Immature natural killer cell (primary cell): ENCODE measurements at regions not wholly inside any gene's neighbourhood (a gene's known extent, or its start where the extent isn't known, plus 50 kb on each side); places are given as distances from the start of the nearest gene placed in this dataset.
A peak's percentile ranks its signal among the peaks of the same experiment; 100 is the strongest.

Experiments used
- DNase-seq, 3 donors: peaks; one replicate each; pipeline ENCODE4 v3.0.0; 2022; ENCODE audit warnings: mixed read lengths in 1 of 3
- H3K27ac Mint-ChIP-seq, 6 donors: one replicate each; pipeline ENCODE4 v1.8.0; 2020; ENCODE audit warnings: mixed read lengths in 6 of 6, mild to moderate bottlenecking in 5 of 6, inconsistent platforms in 4 of 6, moderate library complexity in 3 of 6
- H3K27me3 Mint-ChIP-seq, 3 donors: one replicate each; pipeline ENCODE4 v1.8.0; 2020 to 2021; ENCODE audit warnings: low read depth in 3 of 3, mild to moderate bottlenecking in 3 of 3, mixed read lengths in 3 of 3, moderate library complexity in 3 of 3, inconsistent platforms in 1 of 3
- H3K36me3 Mint-ChIP-seq, 3 donors: one replicate each; pipeline ENCODE4 v1.8.0; 2020; ENCODE audit warnings: mixed read lengths in 3 of 3, inconsistent platforms in 2 of 3, mild to moderate bottlenecking in 2 of 3
- H3K4me1 Mint-ChIP-seq, 2 donors: one replicate each; pipeline ENCODE4 v1.8.0; 2020; ENCODE audit warnings: inconsistent platforms in 2 of 2, mild to moderate bottlenecking in 2 of 2, mixed read lengths in 2 of 2, moderate library complexity in 1 of 2
- H3K4me3 Mint-ChIP-seq, 5 donors: one replicate each; pipeline ENCODE4 v1.8.0; 2020; ENCODE audit warnings: mild to moderate bottlenecking in 5 of 5, mixed read lengths in 5 of 5, inconsistent platforms in 3 of 5, moderate library complexity in 3 of 5
- H3K9me3 Mint-ChIP-seq, 6 donors: one replicate each; pipeline ENCODE4 v1.8.0; 2020; ENCODE audit warnings: mild to moderate bottlenecking in 6 of 6, mixed read lengths in 6 of 6, inconsistent platforms in 4 of 6, moderate library complexity in 3 of 6

DNA sequence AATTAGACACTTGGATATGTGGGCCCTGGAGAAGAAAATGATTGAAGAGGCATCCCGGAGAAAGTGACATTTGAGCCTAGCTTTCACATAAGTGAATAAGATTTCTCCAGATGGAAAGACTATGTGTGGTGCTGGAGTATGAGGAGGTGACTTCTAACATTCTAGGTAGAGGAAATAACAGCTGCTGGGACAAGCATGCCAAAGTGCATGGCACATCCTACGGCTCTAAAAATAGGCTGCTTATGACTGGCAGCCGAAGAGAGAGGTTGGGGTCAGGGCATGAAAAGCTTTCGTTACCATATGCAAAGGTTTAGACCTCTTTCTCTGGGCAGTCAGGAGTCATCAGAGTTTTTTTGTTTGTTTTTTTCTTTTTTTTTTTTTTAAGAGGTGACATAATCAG lies 142.0 kb downstream of the SOX3 start:
- Mint-ChIP-seq H3K27ac (no peak overlapping the region), H3K4me3 (no peak overlapping the region), H3K9me3 (peaks cover 0 to 2% (median 0%) of the 10 kb centered on the region in 6 donors), H3K4me1 (no peaks in the 10 kb centered on the region), H3K27me3 (peaks cover 0 to 3% (median 2%) of the 10 kb centered on the region in 3 donors), H3K36me3 (no peaks in the 10 kb centered on the region)
- DNase-seq, result no peak

DNA sequence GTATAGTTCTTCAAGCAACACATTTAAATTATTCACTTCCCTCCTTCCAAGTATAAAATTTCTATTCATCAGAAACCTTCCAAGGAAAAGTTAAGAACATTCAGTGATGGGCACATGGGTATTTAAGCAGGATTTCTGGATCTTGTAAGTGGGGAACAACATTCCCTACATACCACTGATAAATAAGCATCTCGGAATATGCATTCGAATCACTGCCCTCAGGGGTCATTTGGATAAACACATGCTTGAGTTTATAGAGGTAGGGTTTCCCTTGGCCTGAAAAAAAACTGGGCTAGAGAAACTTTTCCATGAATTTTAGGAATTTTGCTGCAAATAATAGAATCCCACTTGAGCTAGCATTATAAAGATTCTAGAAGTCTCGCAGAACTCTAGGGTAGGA lies 143.9 kb downstream of the SOX3 start:
- Mint-ChIP-seq H3K27ac (no peak overlapping the region), H3K9me3 (peaks cover 0 to 4% (median 0%) of the 10 kb centered on the region in 6 donors), H3K4me3 (no peak overlapping the region), H3K4me1 (no peaks in the 10 kb centered on the region), H3K36me3 (no peaks in the 10 kb centered on the region), H3K27me3 (peaks cover 0 to 3% (median 2%) of the 10 kb centered on the region in 3 donors)
- DNase-seq, result no peak

DNA sequence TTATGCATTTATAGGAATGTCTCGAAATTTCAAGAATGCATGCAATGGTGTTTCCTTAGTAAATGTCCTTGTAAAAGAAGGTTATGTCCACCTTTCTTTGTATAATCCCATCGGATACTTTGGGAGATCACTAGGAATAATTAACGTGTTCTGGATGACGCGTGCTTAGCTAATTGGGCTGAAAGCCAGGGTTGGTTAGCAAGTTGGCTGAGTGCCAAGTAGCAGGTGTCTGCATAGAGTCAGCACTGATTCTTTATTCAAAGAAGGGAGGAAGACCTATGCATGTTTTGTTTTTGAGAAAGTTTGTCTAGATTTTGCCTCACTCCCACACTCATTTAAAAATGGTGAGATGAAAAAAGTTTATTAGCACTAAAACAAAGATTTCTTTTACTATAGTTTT lies 144.6 kb downstream of the SOX3 start:
- no peak for DNase-seq
- Mint-ChIP-seq H3K9me3 (peaks cover 0 to 4% (median 0%) of the 10 kb centered on the region in 6 donors), H3K27me3 (peaks cover 0 to 3% (median 2%) of the 10 kb centered on the region in 3 donors)

DNA sequence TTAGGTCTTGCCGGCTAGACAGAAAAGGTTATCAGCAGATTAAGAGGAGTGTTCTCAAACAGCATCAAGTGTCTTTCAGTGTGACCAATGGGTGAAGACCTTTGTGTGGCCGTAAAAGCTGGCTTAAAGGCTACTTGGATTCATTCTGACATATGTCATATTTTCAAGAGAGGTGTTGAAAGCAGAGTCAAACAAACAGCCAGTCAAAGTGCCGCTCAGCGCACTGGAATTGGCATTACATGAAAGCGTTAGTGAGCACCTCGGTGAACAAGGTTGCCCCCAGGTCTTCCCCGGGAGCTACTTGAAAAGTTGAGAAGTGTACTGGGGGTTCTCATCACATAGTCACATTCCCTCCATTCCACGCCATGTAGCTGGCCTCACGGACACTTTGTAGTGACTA lies 148.9 kb downstream of the SOX3 start:
- Mint-ChIP-seq H3K4me1 (no peaks in the 10 kb centered on the region), H3K27me3 (no peaks in the 10 kb centered on the region), H3K27ac (no peak overlapping the region), H3K4me3 (no peak overlapping the region), H3K36me3 (no peaks in the 10 kb centered on the region), H3K9me3 (peaks cover 0 to 4% (median 0%) of the 10 kb centered on the region in 6 donors)
- DNase-seq, result no peak

More for the DNA sequence above, 144.6 kb downstream of the SOX3 start:
- Mint-ChIP-seq H3K36me3 (no peaks in the 10 kb centered on the region), H3K4me1 (no peaks in the 10 kb centered on the region), H3K4me3 (no peak overlapping the region), H3K27ac (no peak overlapping the region)

DNA sequence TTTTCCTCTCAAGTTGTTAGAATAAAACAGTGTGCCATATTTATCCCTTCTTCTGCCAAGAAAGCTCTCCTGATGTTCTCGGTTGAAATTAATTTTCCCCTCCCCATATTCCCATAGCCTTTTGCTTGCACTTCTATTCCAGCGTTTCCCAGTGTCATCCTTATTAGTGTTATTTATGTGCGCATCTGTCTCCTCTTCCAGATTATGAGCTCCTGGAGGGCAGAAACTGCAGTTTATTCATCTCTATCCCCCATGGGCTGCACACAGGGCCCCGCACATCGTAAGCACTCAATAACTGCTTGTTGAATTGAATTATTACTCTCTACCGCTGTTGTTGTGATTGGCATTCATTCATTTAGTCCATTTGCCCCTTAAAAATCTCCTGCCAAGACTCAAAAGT lies 149.4 kb downstream of the SOX3 start:
- no peaks in the 10 kb centered on the region for H3K36me3 Mint-ChIP-seq
- no peak overlapping the region for H3K4me3 Mint-ChIP-seq
- H3K4me1 Mint-ChIP-seq, result no peaks in the 10 kb centered on the region
- H3K27me3 Mint-ChIP-seq, result no peaks in the 10 kb centered on the region
- H3K27ac Mint-ChIP-seq, result no peak overlapping the region
- peaks cover 0 to 4% (median 0%) of the 10 kb centered on the region in 6 donors for H3K9me3 Mint-ChIP-seq
- DNase-seq, result no peak

DNA sequence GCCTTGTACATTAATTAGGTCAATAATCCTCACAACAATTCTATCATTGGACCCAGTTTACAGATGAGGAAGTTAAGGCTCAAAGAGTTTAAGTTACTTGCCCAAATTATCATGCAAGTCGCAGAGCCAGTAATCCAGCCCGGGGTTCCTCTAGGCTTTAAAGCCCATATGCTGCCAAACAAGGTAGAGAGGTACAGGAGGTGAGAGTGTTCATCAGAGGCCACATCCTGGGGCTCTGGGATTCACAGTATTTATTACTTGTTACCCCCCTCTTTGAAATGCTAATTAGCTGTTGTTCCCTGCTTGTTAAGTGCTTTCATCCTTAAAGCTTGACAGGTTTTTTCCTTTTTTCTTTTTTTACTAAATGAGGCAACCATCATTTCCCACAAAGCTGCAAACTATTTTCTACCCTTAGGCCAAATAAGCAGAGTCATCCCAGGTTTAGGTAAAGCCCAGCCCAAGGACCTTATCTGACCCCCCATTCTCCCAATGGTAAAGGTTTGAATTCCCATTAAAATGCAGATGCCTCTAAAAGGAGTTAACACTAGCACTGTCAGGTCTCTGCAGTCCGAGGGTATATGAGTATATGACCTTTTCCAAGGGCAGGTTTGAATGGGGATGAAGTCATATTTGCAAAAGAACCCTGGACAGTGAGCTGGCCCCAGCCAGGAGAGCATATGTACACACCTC lies 150.3 kb downstream of the SOX3 start:
- Mint-ChIP-seq H3K4me1 (no peaks in the 10 kb centered on the region), H3K27ac (no peak overlapping the region), H3K27me3 (peaks cover 0 to 2% (median 0%) of the 10 kb centered on the region in 3 donors), H3K36me3 (no peaks in the 10 kb centered on the region), H3K9me3 (peaks cover 0 to 4% (median 0%) of the 10 kb centered on the region in 6 donors), H3K4me3 (no peak overlapping the region)
- no peak for DNase-seq

DNA sequence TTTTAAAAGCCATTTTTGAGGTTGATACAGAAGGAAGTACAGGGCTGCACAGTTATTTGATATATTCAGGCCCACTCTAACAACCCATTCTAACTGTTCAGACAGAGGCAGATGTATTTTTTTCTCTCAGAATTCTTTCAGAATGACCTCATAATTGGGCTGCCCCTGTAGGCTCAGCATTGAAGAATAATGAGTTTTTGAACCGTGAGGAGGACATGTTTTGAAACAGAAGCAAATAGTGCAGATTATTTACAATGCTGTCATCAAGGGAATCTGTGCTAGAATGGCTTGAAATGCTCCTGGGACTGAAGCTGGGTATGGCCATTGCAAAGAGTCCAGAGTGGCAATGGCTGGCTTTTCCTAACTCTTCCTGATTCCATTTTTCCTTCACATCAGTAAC lies 158.1 kb downstream of the SOX3 start:
- peaks cover 0 to 9% (median 0%) of the 10 kb centered on the region in 3 donors for H3K27me3 Mint-ChIP-seq
- H3K9me3 Mint-ChIP-seq, result peaks cover 0 to 4% (median 0%) of the 10 kb centered on the region in 6 donors
- H3K4me3 Mint-ChIP-seq, result no peak overlapping the region
- H3K4me1 Mint-ChIP-seq, result no peaks in the 10 kb centered on the region
- H3K36me3 Mint-ChIP-seq, result no peaks in the 10 kb centered on the region
- H3K27ac Mint-ChIP-seq, result no peak overlapping the region
- no peak for DNase-seq

DNA sequence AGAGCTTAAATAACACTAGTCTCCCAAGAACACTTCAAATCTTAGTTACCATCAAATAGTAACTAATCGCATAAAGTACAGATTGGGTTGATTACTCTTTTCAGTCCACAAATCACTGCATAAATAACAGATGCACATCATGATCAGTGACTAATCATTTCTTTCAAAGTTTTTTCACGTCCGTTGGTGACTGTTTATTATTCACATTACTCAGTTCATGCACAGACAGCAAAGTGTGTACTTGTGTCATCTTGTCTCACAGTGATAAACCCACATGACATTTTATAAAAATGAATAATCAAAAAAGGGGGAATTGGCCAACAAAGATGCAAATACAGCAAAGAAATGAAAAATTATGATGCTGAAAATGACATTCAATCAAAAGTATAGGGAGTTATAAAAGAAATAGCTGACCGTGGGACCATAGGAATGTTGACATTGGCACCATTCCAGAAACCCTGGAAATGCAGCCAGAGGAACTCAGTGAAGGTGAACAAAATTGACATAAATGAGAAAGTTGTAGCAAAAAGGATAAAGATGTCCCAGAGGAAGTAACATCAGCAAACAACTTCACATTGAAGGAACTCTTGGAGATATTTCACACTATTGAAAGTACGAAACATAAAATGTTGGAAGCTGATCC lies 161.5 kb downstream of the SOX3 start:
- DNase-seq, result no peak
- H3K27me3 Mint-ChIP-seq, result peaks cover 0 to 7% (median 2%) of the 10 kb centered on the region in 3 donors
- no peaks in the 10 kb centered on the region for H3K36me3 Mint-ChIP-seq
- H3K27ac Mint-ChIP-seq, result no peak overlapping the region
- no peak overlapping the region for H3K4me3 Mint-ChIP-seq
- H3K9me3 Mint-ChIP-seq, result peaks cover 0 to 2% (median 0%) of the 10 kb centered on the region in 6 donors
- no peaks in the 10 kb centered on the region for H3K4me1 Mint-ChIP-seq

DNA sequence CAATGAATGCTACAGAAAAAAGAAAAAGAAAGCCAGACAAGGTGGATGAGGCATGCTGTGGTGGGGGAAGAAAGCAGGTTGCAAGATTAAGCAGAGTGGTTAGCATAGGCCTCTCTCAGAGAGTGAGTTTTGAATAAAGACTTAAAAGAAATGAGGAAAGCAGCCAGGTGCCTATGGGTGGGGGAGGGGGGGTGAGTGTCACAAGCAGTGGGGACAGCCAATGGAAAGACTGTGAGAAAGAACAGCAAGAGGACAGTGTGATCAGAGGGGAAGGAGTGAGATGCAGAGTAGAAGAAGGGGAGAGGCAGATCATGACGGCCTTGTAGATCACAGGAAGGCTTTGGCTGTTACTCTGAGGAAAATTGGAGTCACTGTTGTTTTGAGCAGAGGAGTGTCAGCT lies 162.5 kb downstream of the SOX3 start:
- no peaks in the 10 kb centered on the region for H3K36me3 Mint-ChIP-seq
- H3K27me3 Mint-ChIP-seq, result peaks cover 0 to 4% (median 2%) of the 10 kb centered on the region in 3 donors
- no peaks in the 10 kb centered on the region for H3K4me1 Mint-ChIP-seq
- DNase-seq, result no peak
- no peak overlapping the region for H3K4me3 Mint-ChIP-seq
- no peak overlapping the region for H3K27ac Mint-ChIP-seq
- H3K9me3 Mint-ChIP-seq, result peaks cover 0 to under 1% (median 0%) of the 10 kb centered on the region in 6 donors

DNA sequence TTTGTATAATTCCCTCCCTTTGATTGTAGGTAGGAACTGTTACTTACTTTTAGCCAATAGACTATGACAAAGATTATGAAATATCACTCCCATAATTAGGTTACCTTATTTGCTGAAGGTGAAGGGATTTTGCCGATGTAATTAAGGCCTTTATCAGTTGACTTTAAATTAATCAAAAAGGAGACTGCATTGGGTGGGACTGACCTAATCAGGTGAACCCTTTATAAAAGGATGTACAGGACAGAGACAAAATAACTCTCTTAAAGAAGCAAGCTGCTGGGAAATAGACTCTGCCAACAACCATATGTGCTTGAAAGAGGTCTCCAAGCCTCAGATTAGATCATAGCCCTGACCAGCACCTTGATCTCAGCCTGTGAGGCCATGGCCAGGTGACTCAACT lies 167.6 kb downstream of the SOX3 start:
- H3K27ac Mint-ChIP-seq, result no peak overlapping the region
- H3K36me3 Mint-ChIP-seq, result no peaks in the 10 kb centered on the region
- H3K9me3 Mint-ChIP-seq, result peaks cover 0 to 4% (median 0%) of the 10 kb centered on the region in 6 donors
- H3K27me3 Mint-ChIP-seq, result peaks cover 0 to 5% (median 0%) of the 10 kb centered on the region in 3 donors
- no peak overlapping the region for H3K4me3 Mint-ChIP-seq
- no peaks in the 10 kb centered on the region for H3K4me1 Mint-ChIP-seq
- DNase-seq, result no peak

DNA sequence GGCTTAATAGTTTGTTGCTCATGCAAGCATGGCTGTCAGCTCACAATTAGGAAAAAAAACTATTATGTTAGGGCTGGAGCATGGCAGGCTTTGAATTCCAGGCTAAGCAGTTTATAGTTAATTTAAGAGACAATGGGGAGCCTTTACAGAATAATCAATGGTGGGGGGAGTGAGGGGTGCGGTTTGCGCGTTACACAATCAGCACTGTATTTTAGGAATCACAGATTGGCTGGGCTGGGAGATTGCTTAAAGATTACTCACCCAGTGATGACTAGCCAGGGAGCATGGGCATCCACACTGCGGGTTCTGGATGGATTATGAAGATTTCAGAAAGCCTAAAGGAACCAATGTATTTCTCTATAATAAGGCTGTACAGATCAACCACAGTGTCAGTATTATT lies 186.6 kb downstream of the SOX3 start:
- no peaks in the 10 kb centered on the region for H3K4me1 Mint-ChIP-seq

DNA sequence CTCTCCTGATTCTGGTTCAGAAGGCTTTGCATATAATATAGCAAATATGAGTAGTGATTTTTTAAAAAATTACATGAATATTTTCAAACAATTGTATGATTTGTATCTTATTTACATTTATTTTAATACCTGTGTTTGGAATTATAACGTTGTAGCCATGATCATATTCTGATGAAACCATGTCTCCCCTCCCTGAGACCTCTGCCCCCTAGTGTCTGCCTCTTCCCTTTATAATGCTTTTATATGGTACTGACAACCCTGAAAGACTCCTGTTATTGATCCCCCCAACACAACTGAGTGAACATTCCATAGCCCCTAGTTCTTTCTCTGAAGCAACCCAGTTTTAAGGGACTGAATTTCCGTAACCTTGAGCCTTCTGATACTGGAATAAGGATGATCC lies 187.4 kb downstream of the SOX3 start:
- Mint-ChIP-seq H3K36me3 (no peaks in the 10 kb centered on the region), H3K4me3 (no peak overlapping the region), H3K4me1 (no peaks in the 10 kb centered on the region), H3K9me3 (peaks cover 0 to 3% (median under 1%) of the 10 kb centered on the region in 6 donors), H3K27me3 (peaks cover 2 to 7% (median 5%) of the 10 kb centered on the region in 3 donors), H3K27ac (no peak overlapping the region)
- peak in 1 of 3 donors; percentile 1 for DNase-seq

More for the DNA sequence above, 186.6 kb downstream of the SOX3 start:
- DNase-seq, result no peak
- no peaks in the 10 kb centered on the region for H3K36me3 Mint-ChIP-seq
- peaks cover 0 to 3% (median under 1%) of the 10 kb centered on the region in 6 donors for H3K9me3 Mint-ChIP-seq
- no peak overlapping the region for H3K4me3 Mint-ChIP-seq
- no peak overlapping the region for H3K27ac Mint-ChIP-seq
- H3K27me3 Mint-ChIP-seq, result peaks cover 2 to 7% (median 5%) of the 10 kb centered on the region in 3 donors

DNA sequence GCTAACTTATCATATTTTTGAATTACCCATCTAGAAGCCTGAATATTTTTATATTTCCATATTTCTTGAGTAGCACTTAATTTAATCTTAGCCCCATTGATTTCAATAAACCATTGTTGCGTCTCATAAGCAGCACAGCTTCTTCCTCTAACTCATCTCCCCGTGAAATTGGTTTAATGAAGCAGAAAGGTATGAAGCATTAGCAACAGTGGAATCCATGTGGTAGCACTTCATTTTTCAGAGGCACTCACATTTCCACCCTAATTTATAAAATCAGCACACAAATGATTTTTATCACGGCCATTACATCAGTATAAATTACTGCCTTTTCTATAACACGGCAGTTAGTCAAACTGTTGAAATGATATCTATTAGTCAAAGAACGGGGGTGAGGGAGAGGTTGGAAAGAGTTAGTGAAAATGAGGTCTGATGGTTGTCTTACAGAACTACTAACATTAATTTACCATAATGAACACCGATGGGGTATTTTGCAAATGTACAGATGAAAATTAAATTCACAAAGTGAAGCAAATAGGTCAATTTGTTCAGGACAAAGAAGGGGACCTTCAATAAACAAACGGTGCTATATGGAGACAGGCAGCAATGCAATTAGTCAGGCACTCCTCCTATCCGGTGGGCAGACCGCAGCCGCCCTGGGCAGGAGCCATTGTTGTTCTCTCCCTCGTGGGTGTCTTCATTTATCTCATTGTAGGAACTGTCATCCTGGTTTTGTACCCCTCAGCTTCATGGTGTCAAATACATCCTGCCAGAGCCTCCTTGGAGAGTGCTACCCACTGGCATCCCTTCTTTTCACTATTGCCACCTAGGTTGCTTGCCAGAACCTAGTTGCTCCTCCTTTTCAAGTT lies 205.7 kb downstream of the SOX3 start:
- H3K27me3 Mint-ChIP-seq, result peaks cover 0 to 5% (median 0%) of the 10 kb centered on the region in 3 donors
- DNase-seq, result no peak
- peaks cover 0 to 4% (median 0%) of the 10 kb centered on the region in 6 donors for H3K9me3 Mint-ChIP-seq
- H3K27ac Mint-ChIP-seq, result no peak overlapping the region
- H3K4me3 Mint-ChIP-seq, result no peak overlapping the region
- H3K4me1 Mint-ChIP-seq, result no peaks in the 10 kb centered on the region
- H3K36me3 Mint-ChIP-seq, result no peaks in the 10 kb centered on the region

DNA sequence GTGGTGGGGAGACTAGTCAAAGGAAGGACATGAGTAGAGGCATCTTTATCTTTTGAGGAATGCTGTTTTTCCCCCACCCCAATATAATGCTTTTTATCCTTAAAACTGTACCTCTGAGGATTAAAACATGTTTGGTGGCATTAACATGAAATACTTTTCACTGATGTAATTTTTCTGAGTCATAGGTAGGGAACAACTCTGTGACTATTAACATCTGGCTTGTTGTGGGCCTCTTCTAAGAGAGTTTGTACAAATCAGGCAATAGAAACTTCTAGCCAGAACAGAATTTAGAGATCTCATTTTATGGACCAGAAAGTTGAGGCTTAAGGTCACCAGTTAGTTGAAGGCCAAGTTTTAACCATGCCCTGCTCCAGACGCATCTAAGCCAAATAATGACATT lies 207.6 kb downstream of the SOX3 start:
- Mint-ChIP-seq H3K36me3 (no peaks in the 10 kb centered on the region), H3K4me1 (no peaks in the 10 kb centered on the region), H3K27me3 (peaks cover 0 to 5% (median 1%) of the 10 kb centered on the region in 3 donors), H3K4me3 (no peak overlapping the region), H3K27ac (no peak overlapping the region), H3K9me3 (peaks cover 0 to 1% (median 0%) of the 10 kb centered on the region in 6 donors)
- no peak for DNase-seq
